ENCODE measurements at regions not wholly inside any gene's neighbourhood (a gene's known extent, or its start where the extent isn't known, plus 50 kb on each side); places are given as distances from the start of the nearest gene placed in this dataset.

GRCh38 chr3:8345398-8345797, 156.2 kb upstream of the LMCD1 start:
- TF ChIP-seq CTCF (IDR thresholded peaks at IDR 0.05) (no peak), EP300 (IDR thresholded peaks at IDR 0.05; ENCODE audit: low read depth) (no peak)
